Muscle of arm (tissue), 1 donor: ENCODE measurements at regions not wholly inside any gene's neighbourhood (a gene's known extent, or its start where the extent isn't known, plus 50 kb on each side); places are given as distances from the start of the nearest gene placed in this dataset.

Experiments used
- DNase-seq: peaks from one replicate; pipeline ENCODE4 v3.0.0-alpha.2; 2013

GRCh38 chr5:73266176-73266738 lies 93.3 kb downstream of the TMEM174 start:
- no peak for DNase-seq

- DNase-seq: no peak
These were observed 92.6 kb downstream of the TMEM174 start for GRCh38 chr5:73265641-73266040.

GRCh38 chr5:73264631-73265030 lies 91.6 kb downstream of the TMEM174 start:
- DNase-seq: no peak

- DNase-seq: no peak
These were observed 90.2 kb downstream of the TMEM174 start for GRCh38 chr5:73263001-73263710.

- no peak for DNase-seq
These were observed 83.9 kb downstream of the TMEM174 start for GRCh38 chr5:73256862-73257261.

GRCh38 chr5:73256462-73256861 lies 83.5 kb downstream of the TMEM174 start:
- DNase-seq: no peak

- no peak for DNase-seq
These were observed 83.0 kb downstream of the TMEM174 start for GRCh38 chr5:73256012-73256411.

GRCh38 chr5:73254642-73255041 lies 81.6 kb downstream of the TMEM174 start:
- DNase-seq: no peak

- no peak for DNase-seq
These were observed 80.2 kb downstream of the TMEM174 start for GRCh38 chr5:73253047-73253660.

- DNase-seq: no peak
These were observed 77.7 kb downstream of the TMEM174 start for GRCh38 chr5:73250645-73251044.

GRCh38 chr5:73242735-73243134 lies 69.7 kb downstream of the TMEM174 start:
- DNase-seq: no peak

GRCh38 chr5:73238873-73239272 lies 65.9 kb downstream of the TMEM174 start:
- DNase-seq: no peak

- DNase-seq: no peak
These were observed 63.6 kb downstream of the TMEM174 start for GRCh38 chr5:73236541-73237128.

- DNase-seq: no peak
These were observed 61.2 kb downstream of the TMEM174 start for GRCh38 chr5:73234204-73234555.

- no peak for DNase-seq
These were observed 60.6 kb downstream of the TMEM174 start for GRCh38 chr5:73233461-73234203.

GRCh38 chr5:73233053-73233460 lies 60.1 kb downstream of the TMEM174 start:
- no peak for DNase-seq

- no peak for DNase-seq
These were observed 59.5 kb downstream of the TMEM174 start for GRCh38 chr5:73232266-73233041.

GRCh38 chr5:73231246-73231778 lies 58.3 kb downstream of the TMEM174 start:
- no peak for DNase-seq

- no peak for DNase-seq
These were observed 57.6 kb downstream of the TMEM174 start for GRCh38 chr5:73230264-73231245.

- DNase-seq: no peak
These were observed 56.3 kb downstream of the TMEM174 start for GRCh38 chr5:73229271-73229670.
